ENCODE measurements at regions not wholly inside any gene's neighbourhood (a gene's known extent, or its start where the extent isn't known, plus 50 kb on each side); places are given as distances from the start of the nearest gene placed in this dataset.

GRCh38 chr3:4224331-4224730 lies 78.8 kb upstream of the SETMAR start:
- in situ Hi-C loops (cut with MboI; ENCODE audit: low pct_ligation_motif_present in 1 of 4, low pct_unique_long_range_greater_than_20kb in 1 of 4, low sequenced_read_pairs in 3 of 4) (no loop called here), intact Hi-C loops (cut with DNase I; ENCODE audit: low total_unique reads) (no loop called here)
- DNase-seq, result no peak
- H3K36me3 ChIP-seq, result no peaks in the 10 kb centered on the region
- H3K27ac ChIP-seq, result no peak overlapping the region
- no peaks in the 10 kb centered on the region for H3K4me1 ChIP-seq
- H3K4me3 ChIP-seq, result no peak overlapping the region
- no peaks in the 10 kb centered on the region for H3K27me3 ChIP-seq
- no peaks in the 10 kb centered on the region for H3K9me3 ChIP-seq
- TF ChIP-seq CTCF (IDR thresholded peaks at IDR 0.05) (no peak), EP300 (IDR thresholded peaks at IDR 0.05; ENCODE audit: low read depth) (no peak), POLR2A (IDR thresholded peaks at IDR 0.05) (no peak), POLR2AphosphoS5 (IDR thresholded peaks at IDR 0.05) (no peak)

DNA sequence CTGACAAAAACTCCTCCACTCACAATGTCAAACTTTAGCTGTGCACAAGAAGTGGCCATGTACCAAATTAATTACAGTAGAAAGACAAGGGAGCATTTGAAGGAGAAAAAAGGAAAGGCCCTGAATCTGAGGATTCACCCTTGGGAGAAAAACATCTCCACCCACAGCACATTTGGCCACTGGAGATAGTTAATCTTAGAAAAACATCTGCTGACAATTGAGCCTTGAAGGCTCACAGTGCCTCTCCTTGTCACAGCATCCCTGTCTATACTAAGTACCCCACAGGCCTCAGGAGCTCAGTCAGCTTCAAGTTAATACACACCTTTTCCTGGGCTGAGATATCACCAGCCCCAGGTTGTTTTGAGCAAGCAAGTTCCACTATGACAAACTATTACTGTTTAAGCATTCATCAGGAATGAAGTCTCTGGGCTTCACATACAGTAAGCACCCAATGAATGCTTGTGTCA lies 78.1 kb upstream of the SETMAR start:
- Histone ChIP-seq H3K27me3 (no peaks in the 10 kb centered on the region), H3K4me1 (no peaks in the 10 kb centered on the region), H3K4me3 (no peak overlapping the region), H3K9me3 (no peaks in the 10 kb centered on the region), H3K27ac (no peak overlapping the region), H3K36me3 (no peaks in the 10 kb centered on the region)
- in situ Hi-C loops (cut with MboI; ENCODE audit: low pct_ligation_motif_present in 1 of 4, low pct_unique_long_range_greater_than_20kb in 1 of 4, low sequenced_read_pairs in 3 of 4), result no loop called here
- no peak for TF ChIP-seq CTCF (IDR thresholded peaks at IDR 0.05)
- TF ChIP-seq EP300 (IDR thresholded peaks at IDR 0.05; ENCODE audit: low read depth), result no peak
- TF ChIP-seq POLR2A (IDR thresholded peaks at IDR 0.05), result no peak
- no peak for TF ChIP-seq POLR2AphosphoS5 (IDR thresholded peaks at IDR 0.05)
- intact Hi-C loops (cut with DNase I; ENCODE audit: low total_unique reads), result no loop called here
- no peak for DNase-seq

DNA sequence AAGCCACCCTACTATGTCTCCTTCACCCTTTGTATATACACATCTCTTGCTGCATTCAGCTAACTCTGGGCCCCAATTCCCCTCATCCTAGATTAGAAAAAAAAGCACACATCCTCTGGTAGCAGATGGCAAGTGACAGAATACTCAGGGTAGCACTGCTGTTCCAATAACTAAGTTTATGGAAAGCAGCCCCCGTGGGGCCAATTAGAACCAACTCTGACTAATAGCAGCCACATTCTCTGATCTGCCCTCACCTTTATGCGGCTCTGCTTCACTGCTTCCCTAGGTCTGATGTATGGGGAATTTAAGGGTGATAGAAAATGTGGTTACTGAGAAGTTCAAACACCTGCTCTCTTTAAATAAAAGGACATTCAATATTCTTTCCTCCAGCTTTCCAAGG lies 74.9 kb upstream of the SETMAR start:
- Histone ChIP-seq H3K4me3 (no peak overlapping the region), H3K27ac (no peak overlapping the region), H3K36me3 (no peaks in the 10 kb centered on the region), H3K27me3 (no peaks in the 10 kb centered on the region), H3K4me1 (no peaks in the 10 kb centered on the region), H3K9me3 (no peaks in the 10 kb centered on the region)
- no peak for TF ChIP-seq CTCF (IDR thresholded peaks at IDR 0.05)
- no peak for TF ChIP-seq POLR2A (IDR thresholded peaks at IDR 0.05)
- TF ChIP-seq EP300 (IDR thresholded peaks at IDR 0.05; ENCODE audit: low read depth), result no peak
- TF ChIP-seq POLR2AphosphoS5 (IDR thresholded peaks at IDR 0.05), result no peak
- in situ Hi-C loops (cut with MboI; ENCODE audit: low pct_ligation_motif_present in 1 of 4, low pct_unique_long_range_greater_than_20kb in 1 of 4, low sequenced_read_pairs in 3 of 4) (no loop called here), intact Hi-C loops (cut with DNase I; ENCODE audit: low total_unique reads) (no loop called here)
- DNase-seq, result no peak
- 83 to 100% methylated on average over 1 to 2 of the region's 2 CpGs for WGBS, 2 donors (ENCODE audit: low coverage in 1 of 2)

- H3K9me3 ChIP-seq, result no peaks in the 10 kb centered on the region
- TF ChIP-seq EP300 (IDR thresholded peaks at IDR 0.05; ENCODE audit: low read depth) (no peak), POLR2AphosphoS5 (IDR thresholded peaks at IDR 0.05) (no peak), CTCF (IDR thresholded peaks at IDR 0.05) (no peak), POLR2A (IDR thresholded peaks at IDR 0.05) (no peak)
- DNase-seq, result no peak
- H3K4me3 ChIP-seq, result no peak overlapping the region
- in situ Hi-C loops (cut with MboI; ENCODE audit: low pct_ligation_motif_present in 1 of 4, low pct_unique_long_range_greater_than_20kb in 1 of 4, low sequenced_read_pairs in 3 of 4), result no loop called here
- H3K27me3 ChIP-seq, result no peaks in the 10 kb centered on the region
- 56 to 75% methylated on average over 4 of the region's 4 CpGs for WGBS, 2 donors (ENCODE audit: low coverage in 1 of 2)
- H3K36me3 ChIP-seq, result no peaks in the 10 kb centered on the region
- no peaks in the 10 kb centered on the region for H3K4me1 ChIP-seq
- H3K27ac ChIP-seq, result no peak overlapping the region
- intact Hi-C loops (cut with DNase I; ENCODE audit: low total_unique reads), result no loop called here
These were observed 72.1 kb upstream of the SETMAR start for GRCh38 chr3:4231041-4231440.

All from transverse colon (tissue), 4 donors.